ENCODE measurements at regions not wholly inside any gene's neighbourhood (a gene's known extent, or its start where the extent isn't known, plus 50 kb on each side); places are given as distances from the start of the nearest gene placed in this dataset.
"Not testable (repeated sequence)": the region's sequence is repeated elsewhere in the genome, so short reads cannot be mapped to it uniquely, and the experiment has no call there.

- not testable (repeated sequence) for TF ChIP-seq CTCF, EP300 (IDR thresholded peaks at IDR 0.05)
Observed at GRCh38 chr6:119665432-119665831, 315.9 kb upstream of the MAN1A1 start.

All from tibial nerve (tissue), 4 donors.